HG02973 (cell line): ENCODE measurements at regions not wholly inside any gene's neighbourhood (a gene's known extent, or its start where the extent isn't known, plus 50 kb on each side); places are given as distances from the start of the nearest gene placed in this dataset.

Experiments used
- ATAC-seq: cut with Tn5 transposase; IDR thresholded peaks from one replicate; pipeline ENCODE4 v1.9.1; 2021; ENCODE audit warnings: moderate library complexity; ENCODE audit not compliant: unreplicated experiment

- ATAC-seq, result no peak
Measured at GRCh38 chr19:31694761-31695160, 345.5 kb upstream of the TSHZ3 start.

- no peak for ATAC-seq
Measured at GRCh38 chr19:31699421-31699820, 350.2 kb upstream of the TSHZ3 start.

DNA sequence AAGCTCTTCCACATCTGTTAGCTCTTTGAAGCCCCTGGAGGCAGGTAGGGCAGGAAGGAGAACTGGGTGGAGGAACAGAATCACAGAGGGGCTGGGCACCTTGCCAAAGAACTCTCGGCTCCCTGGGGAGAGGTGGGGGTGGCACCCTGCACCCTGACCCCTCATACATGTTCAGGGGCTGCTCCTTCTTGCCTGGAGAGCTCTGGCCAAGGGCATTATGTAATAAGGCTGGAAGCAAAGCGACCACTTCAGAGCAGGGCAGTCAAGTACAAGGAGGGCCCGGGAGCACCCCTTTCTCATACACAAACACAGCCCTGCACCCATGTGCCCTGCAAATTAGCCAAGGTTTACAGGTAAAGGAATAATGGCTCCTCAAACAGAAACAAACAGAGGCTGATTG, 351.9 kb upstream of the TSHZ3 start:
- no peak for ATAC-seq

DNA sequence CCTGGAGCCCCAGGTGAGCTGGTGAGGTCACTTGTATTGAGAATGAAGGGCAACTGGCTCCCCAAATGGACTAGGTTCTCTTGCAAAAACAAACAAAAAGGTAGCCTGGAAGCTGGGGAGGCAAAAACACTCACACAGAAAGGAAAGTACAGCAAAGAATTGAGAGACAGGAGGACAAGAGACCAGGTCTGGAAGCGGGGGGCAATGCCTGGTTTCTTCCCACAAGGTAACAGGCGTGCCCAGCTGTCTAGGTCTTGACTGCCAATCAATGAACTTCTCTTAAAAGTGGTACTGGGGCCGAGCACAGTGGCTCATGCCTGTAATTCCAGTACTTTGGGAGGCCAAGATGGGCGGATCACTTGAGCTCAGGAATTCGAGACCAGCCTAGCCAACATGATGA, 356.4 kb upstream of the TSHZ3 start:
- ATAC-seq, result no peak

- no peak for ATAC-seq
Measured at GRCh38 chr19:31706131-31706530, 356.9 kb upstream of the TSHZ3 start.

DNA sequence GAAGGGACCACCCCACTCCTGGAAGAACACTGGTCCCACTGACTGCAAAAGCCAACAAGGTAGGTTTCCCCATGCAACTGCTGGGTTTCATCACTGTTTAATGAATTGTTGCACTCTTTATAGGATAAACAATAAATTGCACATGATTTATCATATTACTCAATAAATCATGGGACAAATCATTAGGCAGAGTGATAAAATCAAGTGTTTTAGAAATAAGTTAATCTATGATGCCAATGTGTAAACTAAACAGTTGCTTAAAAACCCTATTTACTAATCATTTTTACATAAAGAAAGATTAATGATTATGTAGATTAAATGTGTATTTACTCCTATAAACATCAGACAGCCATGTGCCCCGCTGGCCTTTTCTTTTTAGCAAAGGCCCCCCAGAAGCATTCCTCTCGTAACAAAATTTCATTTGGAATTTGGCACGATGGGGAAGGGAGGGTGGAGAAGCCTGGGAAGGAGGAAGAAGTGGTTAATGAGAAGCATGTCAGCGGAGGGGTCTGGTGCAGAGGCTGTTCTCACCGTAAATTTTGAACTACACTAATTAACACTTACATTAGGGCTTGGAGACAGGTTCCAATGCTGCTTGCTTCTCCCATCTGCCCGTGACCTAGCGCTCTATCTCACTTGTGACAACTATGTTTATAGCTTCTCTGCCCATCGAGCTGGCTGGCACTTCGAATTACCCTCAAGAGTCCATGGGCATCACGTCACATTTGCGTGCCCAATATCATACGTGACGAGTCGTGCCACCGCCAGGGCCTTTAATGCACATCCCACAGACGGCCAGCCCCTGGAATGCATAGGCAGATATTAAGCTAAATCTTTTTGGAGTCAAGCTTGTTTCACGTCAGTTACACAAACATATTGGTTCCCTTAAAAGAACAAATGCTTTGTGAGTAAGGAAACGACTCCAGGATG, 357.7 kb upstream of the TSHZ3 start:
- no peak for ATAC-seq

GRCh38 chr19:31708520-31708919, 359.3 kb upstream of the TSHZ3 start:
- ATAC-seq, result no peak

DNA sequence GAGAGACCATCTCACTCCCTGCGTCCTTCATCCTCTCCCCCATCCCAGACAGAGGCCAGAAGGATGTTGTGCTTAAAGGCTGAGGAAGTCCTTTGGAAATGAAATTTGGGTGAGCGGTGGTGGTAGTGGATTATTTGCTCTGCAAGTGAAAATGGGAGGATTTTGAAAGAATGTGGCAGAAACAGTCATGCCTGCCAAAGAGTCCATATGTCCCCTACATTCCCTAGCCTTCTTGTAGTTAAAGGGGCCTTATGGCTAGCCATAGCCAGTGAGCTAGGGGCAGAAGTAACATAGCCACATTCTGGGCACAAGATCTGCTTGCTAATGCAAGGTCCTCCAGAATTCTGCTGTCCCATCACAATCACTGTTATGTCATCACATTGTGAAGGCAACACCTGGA, 360.2 kb upstream of the TSHZ3 start:
- ATAC-seq, result no peak

- no peak for ATAC-seq
Measured at GRCh38 chr19:31715249-31715945, 366.2 kb upstream of the TSHZ3 start.

DNA sequence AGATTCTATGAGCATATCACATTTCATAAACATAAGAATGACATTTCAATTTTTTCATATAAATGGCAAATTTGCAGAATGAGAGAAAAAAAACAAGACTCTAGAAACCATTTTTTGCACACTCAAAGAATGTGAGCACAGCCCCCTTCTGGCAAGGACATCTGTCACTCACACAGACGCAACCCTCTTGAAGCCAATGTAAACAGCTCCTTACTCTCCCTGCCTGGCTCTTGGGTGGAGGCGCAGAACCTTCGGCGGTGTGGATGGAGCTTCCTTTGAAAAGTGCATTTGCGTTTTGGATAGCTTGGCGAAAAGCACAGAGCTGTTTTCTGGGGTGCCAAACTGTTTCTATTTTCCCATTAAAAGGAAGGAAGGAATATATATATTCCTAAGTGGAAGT, 367.6 kb upstream of the TSHZ3 start:
- ATAC-seq, result no peak

DNA sequence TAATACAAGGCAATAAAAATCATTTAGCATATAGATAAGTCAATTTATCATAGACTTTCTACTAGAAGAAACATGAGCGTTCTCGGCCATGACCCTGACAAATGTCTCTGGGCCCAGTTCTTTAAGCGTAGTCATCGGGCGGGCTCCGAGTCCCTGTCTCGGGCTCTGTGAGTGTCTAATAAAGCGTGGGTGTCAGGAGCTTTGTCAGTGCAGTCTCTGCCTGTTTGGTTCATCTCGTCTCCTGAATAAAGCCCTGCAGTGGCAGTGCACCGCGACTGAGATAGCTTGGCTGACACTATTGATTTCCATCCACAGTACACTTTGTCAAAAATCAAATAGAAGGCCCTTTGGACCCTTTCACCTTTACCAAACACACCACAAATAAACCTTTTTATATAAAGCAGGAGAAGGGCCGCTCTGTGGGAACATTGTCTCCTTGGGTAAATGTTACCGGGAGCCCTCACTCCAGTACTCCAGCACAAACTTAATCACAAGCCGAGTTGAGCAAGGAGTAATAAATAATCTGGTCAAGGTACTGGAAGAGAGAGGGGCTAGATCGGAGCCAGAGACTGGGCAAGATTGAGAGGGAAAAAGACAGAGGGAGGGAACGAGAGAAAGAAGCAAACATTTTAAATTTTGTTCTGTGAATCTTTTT, 368.2 kb upstream of the TSHZ3 start:
- ATAC-seq, result no peak

GRCh38 chr19:31718032-31718431, 368.8 kb upstream of the TSHZ3 start:
- ATAC-seq, result no peak

DNA sequence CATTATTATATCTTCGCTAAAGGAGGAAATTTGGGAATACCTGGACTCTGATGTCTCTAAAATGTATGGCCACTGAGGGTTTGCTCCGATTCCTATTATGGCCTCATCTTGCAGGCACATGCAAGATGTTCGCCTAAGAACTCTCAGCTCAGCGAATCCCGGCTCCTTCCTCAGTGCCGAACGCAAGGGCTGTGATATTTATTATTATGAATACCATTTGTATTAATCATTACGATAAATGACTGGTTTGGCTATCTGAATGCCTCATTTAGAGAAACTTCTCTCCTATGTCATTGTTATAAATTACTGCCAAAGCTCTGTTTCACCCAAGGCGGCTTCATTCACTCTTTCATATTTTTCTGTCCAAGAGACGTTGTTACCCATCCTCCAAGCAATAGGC, 369.7 kb upstream of the TSHZ3 start:
- no peak for ATAC-seq

DNA sequence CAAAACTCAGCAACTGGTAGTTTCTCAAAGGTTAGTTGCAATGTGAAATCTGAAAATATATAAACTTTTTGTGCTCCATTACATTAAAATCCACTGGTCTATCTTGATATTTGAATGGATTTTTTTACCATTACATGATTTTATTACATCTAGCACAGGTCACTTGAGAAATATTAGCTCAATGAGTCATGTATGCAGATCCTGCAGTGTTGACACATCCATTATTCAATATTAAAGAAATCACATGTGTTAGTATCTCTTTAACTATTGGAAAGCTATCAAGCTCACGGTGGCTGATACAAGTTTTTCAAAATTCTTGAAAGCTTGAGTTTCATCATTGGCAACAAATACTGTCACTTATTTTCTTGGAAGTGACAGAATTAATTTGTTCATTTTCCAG, 373.9 kb upstream of the TSHZ3 start:
- ATAC-seq, result no peak

GRCh38 chr19:31725051-31725450, 375.8 kb upstream of the TSHZ3 start:
- ATAC-seq, result no peak

GRCh38 chr19:31727536-31727935, 378.3 kb upstream of the TSHZ3 start:
- ATAC-seq, result no peak

DNA sequence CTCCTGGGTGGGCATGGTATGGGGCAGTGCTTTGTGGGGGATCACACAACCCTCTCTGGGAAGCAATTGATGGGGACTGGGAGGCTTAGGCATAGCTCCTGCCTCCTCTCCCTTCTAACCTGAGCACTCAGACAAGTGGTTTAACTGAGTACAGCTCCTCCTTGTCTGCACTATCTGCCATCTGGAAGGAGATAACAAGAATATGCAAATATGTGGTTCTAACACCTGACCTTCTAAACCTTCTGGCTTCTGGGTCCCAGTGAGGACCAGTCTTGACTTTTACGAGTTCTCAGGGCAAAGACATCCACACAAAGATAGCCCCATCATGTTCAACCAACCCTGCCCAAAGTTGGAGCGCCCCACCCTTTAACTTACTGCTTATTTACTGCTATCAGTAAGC, 381.0 kb upstream of the TSHZ3 start:
- ATAC-seq, result no peak

- ATAC-seq, result no peak
Measured at GRCh38 chr19:31733591-31733990, 384.4 kb upstream of the TSHZ3 start.

DNA sequence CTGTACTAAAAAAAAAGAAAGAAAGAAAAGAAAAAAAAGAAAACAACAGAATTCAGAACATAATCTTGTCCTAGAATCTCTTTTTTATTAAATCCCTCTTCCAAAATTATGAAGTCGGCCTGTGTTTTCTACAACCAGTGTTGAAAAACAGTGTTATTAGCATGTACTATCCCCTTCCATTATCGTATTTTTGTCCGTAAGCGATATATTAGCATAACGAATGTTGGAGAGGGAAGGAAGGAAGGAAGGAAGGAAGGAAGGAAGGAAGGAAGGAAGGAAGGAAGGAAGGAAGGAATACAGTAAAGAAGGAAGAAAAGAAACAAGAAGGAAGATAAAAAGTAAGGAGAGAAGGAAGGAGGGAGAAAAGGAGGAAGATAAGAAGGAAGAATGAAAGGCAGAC, 393.0 kb upstream of the TSHZ3 start:
- no peak for ATAC-seq

DNA sequence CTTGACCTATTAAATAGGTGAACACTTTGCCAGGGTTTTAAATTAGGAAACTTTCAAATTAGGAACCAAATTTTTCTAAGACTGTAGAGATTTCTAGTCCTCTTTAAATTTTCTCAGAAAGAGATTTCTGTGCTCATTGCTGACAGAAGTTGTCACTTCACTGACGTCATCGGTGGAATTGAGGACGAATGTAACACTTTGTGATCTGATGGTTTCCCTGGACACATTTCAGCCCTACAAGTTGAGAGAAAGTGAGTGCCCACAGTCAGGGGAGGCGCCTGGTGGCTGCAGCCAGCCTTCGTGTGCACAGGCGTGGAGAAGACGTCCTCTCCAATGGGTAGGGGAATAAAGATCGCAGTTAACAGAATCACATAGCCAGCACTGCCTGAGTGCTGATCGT, 396.5 kb upstream of the TSHZ3 start:
- ATAC-seq, result no peak

DNA sequence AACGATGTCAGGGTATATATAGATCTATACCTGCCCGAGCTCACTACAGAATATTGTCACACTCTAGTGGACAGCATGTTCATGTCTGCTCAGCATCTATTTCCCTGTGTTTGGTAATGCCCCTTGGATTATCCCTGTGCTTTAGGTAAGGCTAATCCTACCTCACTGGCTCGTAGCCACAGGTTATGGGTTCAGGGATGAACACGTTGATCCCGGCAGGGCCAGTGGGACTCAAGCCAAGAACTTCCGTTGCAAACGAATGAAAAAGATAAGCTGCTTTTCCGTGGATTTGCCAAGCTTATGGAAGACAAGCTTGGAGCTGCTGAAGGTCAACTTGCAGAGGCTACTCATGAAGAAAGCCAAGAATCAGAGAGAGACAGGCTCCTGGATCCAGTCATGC, 400.0 kb upstream of the TSHZ3 start:
- no peak for ATAC-seq

DNA sequence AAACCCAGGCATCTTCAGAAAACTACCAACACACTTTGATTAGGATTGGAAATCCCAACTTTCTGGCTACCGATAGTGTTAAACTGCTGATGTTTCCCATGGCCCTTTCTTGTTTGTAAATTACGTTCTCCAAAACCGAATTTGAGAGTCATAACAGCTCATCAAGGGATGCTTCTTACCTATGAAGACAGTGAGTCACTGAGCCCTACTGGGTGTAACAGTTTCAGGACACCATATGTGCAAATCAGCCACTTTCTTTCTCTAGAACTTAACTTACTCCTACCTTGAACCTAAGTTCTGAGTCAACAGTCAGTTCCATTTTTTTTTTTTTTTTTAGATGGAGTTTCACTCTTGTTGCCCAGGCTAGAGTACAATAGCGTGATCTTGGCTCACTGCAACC, 410.1 kb upstream of the TSHZ3 start:
- ATAC-seq, result no peak
